Hepatic stellate cell (primary cell): ENCODE measurements at regions not wholly inside any gene's neighbourhood (a gene's known extent, or its start where the extent isn't known, plus 50 kb on each side); places are given as distances from the start of the nearest gene placed in this dataset.
"Not testable (repeated sequence)": the region's sequence is repeated elsewhere in the genome, so short reads cannot be mapped to it uniquely, and the experiment has no call there.

Source experiments
- DNase-seq: peaks from one replicate; pipeline ENCODE4 v3.0.0; 2011; ENCODE audit warnings: low spot score

DNA sequence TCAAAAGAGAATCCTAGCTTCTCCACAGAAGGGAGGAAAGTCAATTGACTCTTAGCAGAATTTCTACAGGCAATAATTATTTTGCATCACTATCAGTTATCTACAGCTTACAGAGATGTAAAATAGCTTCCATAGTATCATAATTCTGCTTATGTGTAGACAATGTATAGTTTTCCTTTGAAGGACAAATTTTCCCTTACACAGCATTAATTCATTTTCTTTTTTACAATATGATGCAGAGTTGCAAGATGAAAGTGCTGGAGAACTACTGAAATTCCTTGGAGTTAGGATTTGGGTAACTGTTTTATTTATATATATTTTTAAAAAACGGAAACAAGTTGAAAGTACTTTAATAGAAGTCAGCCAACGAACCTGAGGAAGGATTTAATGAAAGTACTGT is 111.0 kb upstream of the CPHXL start:
- DNase-seq = no peak

DNA sequence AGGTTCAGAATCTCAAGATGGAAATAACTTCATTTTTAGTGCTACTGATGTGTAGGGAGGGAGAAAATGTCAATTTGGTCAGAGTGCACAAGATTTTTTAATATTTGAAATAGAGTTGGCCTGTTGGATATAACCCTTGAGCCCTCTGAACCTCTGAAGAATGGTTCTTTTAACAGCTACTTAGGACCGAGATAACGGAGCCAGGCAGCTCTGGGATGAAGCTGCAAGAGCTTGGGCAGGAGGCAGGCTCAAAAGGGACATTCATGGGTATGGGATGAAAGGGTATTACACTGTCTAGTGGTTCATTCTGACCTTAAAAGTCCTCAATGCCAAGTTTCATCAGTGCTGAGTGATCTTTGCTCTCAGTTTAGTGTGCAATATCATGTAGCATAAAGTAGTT is 111.4 kb upstream of the CPHXL start:
- DNase-seq = no peak

DNA sequence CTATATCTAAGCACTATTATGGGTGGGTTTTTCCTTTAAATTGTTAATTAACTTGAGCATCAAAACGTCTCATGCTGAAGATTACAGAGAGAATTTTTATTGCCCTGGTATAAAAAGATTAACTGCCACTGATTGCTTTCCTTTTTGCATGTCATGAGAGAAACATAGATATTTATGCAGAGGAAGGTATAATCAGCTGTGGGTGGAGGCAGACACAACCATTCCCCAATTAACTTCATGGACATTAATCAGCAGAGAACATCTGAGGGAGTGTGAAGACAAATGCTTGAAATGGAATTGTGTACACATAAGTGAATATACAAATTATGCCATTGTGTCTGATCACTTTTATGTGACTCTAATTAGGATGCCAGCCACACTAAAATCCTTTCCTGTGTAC is 115.2 kb upstream of the CPHXL start:
- DNase-seq = no peak

DNA sequence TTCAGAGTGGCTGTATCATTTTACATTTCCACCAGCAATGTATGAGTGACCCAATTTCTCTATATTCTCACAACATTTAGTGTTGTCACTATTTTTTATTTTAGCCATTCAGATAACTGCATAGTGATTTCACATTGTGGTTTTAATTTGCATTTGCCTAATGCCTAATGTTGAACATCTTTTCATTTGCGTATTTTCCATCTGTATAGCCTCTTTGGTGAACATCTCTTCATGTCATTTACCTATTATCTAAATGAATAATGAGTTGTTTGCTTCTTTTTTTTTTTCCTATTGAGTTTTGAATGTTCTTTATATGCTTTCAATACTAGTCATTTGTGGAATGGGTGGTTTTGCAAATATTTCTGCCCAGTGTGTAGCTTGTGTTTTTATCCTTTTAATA is 120.9 kb upstream of the CPHXL start:
- no peak for DNase-seq

- DNase-seq = no peak
Measured at GRCh38 chr16:75854152-75854551, 127.9 kb upstream of the CPHXL start.

GRCh38 chr16:75860326-75861053 is 134.2 kb upstream of the CPHXL start:
- no peak for DNase-seq

GRCh38 chr16:75861311-75862097 is 135.2 kb upstream of the CPHXL start:
- no peak for DNase-seq

GRCh38 chr16:75862098-75862386 is 135.8 kb upstream of the CPHXL start:
- DNase-seq = no peak

GRCh38 chr16:75864243-75864642 is 138.0 kb upstream of the CPHXL start:
- DNase-seq = no peak

DNA sequence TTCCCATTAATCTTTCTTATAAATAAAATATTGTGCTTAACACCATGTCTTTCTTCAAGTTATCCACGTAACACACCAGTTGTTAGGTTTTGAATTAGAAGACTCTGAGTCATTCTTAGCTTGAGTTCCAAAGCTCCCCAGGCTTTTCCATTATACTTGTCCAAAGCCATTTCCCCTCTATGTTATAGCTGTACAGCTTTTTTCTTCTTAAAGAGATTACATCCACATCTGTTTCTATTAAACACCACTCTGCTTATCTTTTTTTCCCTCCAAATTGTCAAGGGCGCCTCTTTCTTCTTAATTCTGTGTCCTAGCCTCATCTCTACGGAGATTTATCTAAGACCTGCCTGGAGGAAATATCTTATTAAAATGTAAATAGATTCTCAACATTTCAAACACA is 139.4 kb upstream of the CPHXL start:
- no peak for DNase-seq

DNA sequence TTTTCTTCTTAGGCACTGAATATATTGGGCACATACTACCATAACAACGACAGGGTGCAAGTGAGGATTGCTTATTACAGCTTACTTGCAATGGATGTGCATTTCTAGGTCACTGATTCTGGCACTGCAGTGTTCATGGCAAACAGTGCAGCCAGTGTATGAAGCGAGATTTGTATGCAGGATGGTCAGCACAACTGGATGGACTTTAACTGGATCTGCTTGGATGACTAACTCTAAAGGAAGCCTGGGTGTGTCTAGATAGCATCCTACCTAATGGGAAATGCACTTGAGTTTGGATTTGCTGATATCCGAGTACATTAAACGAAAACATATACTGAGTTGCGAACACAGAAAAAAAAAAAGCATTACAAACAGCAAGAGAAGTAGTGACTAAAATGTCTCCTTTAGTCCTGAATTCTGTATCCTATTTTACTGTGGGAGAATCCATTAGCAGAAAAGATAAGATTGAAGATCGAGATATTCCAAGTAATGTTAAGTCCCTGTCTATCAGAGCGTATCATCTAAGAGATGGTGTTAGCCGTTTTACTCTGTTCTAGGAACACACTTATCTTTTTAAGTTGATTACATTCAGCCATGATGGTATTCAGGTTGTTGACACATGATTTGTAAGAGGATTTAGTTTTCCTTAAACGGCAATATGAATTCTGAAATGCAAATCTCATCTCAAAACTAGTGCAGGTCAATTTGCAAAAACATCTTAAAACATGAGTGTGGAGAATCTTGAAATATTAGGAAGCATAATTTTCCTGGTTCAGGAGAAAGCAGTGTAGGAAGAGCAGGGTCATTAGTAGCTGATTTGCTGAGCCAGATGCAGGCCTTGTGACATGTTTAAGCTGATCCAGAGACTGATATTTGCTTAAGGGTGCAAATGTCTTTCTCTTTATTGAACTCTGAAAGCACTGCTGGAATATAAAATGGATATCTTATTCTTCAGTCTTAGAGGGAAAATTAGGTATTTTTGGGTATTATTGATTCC is 142.6 kb upstream of the CPHXL start:
- DNase-seq = no peak

DNA sequence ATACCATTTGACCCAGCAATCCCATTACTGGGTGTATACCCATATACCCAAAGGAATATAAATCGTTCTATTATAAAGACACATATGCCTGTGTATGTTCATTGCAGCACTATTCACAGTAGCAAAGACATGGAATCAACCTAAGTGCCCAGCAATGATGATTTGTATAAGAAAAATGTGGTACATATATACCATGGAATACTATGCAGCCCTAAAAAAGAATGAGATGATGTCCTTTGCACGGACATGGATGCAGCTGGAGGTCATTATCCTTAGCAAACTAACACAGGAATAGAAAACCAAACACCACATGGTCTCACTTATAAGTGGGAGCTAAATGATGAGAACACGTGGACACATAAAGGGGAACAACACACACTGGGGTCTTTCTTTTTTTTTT is 155.0 kb upstream of the CPHXL start:
- DNase-seq = not testable (repeated sequence)

DNA sequence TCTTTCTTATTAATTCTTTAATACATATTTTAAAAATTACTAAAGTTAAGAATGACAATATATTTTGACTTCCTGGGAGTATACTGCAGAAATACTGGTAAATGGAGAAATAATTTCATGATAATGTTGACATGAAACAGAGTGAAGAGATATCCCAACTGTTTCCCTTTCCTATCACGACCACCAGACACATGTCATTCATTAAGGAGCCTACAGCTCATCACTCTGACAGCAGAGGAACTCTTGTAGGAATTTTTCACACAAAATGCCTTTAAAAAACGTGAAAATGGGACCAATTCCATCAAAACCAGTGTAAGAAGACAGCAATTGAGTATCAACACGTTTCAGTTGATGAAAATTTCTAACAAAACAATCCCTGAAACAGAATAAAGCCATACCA is 172.9 kb upstream of the CPHXL start:
- no peak for DNase-seq

GRCh38 chr16:75908331-75909117 is 182.2 kb upstream of the CPHXL start:
- DNase-seq = no peak

GRCh38 chr16:75909746-75910145 is 183.5 kb upstream of the CPHXL start:
- no peak for DNase-seq

- DNase-seq = no peak
Measured at GRCh38 chr16:75911896-75912295, 185.6 kb upstream of the CPHXL start.

GRCh38 chr16:75913958-75914357 is 187.7 kb upstream of the CPHXL start:
- DNase-seq = no peak

DNA sequence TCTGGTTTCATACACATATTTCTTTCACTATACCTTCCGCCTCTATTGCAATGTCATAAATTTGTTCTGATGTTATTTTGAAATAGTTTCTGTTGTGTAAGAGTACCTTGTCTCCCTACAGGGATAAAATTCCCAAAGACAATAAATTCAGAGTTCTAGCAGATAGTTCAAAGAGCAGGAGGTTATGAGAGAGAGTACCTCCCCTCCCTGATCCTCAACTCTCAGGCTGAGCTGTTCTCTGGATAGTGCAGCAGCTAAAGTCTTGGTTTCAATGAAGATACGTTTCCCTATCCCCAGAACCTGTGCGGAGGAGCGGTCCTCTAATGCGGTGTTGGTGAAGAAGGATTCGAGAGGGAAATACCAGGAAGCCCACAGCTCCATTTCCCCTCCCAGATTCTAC is 190.2 kb upstream of the CPHXL start:
- no peak for DNase-seq

DNA sequence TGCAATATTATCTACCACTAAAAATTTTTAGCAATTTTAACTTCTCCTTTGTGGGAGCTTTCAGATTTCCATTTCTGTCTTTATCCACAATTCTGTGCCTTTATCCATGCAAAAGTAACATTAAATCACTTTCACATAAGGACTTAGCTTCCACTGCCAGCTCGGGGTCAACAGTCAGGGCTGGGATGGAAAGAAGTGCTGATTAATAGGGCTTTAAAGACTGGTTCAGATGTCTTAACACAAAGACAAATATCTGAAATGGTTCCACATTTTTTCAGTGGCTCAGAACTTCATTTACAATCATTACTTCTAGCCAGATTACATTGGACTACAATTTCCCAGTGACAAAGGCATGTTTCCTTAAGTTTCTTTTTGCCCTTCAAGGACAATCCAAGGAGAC is 191.8 kb upstream of the CPHXL start:
- DNase-seq = no peak

GRCh38 chr16:75919664-75920063 is 193.4 kb upstream of the CPHXL start:
- DNase-seq = no peak

- no peak for DNase-seq
Measured at GRCh38 chr16:75921281-75921680, 195.0 kb upstream of the CPHXL start.

- no peak for DNase-seq
Measured at GRCh38 chr16:75922250-75922649, 196.0 kb upstream of the CPHXL start.
